Prostate gland (tissue), 2 donors: ENCODE measurements at regions not wholly inside any gene's neighbourhood (a gene's known extent, or its start where the extent isn't known, plus 50 kb on each side); places are given as distances from the start of the nearest gene placed in this dataset.

Experiments used
- DNase-seq: peaks from one replicate; pipeline ENCODE4 v3.0.0-alpha.2; 2019; ENCODE audit warnings: low spot score
- H3K27ac ChIP-seq, 2 donors: fragments of 200-600 bp; sonication (generic); 2 replicates each; pipeline ENCODE4 v1.5.1; 2017 to 2019
- H3K27me3 ChIP-seq: fragments of 200-600 bp; sonication (generic); replicated peaks from 2 replicates; pipeline ENCODE4 v1.5.1; 2019; ENCODE audit not compliant: insufficient read depth
- H3K36me3 ChIP-seq, 2 donors: fragments of 200-600 bp; sonication (generic); 1 replicate in 1 of 2; 2 replicates in 1 of 2; pipeline versions ENCODE4 v1.5.1 to v1.8.1; 2017 to 2019
- H3K4me1 ChIP-seq: fragments of 200-600 bp; sonication (generic); replicated peaks from 2 replicates; pipeline ENCODE4 v1.5.1; 2019
- H3K4me3 ChIP-seq, 2 donors: fragments of 200-600 bp; sonication (generic); 2 replicates each; pipeline ENCODE4 v1.5.1; 2017 to 2019
- H3K9me3 ChIP-seq: fragments of 200-600 bp; sonication (generic); 2 replicates; pipeline ENCODE4 v1.5.1; 2017
- CTCF ChIP-seq, 4 experiments: fragments of 200-600 bp in 2 of 4; fragments of 450-650 bp in 2 of 4; sonication (generic) in 2 of 4; IDR thresholded peaks; 1 replicate in 3 of 4; 2 replicates in 1 of 4; pipeline ENCODE4 v1.5.1; 2016 to 2019; ENCODE audit warnings: antibody characterized with exemption in 4 of 4, mild to moderate bottlenecking in 2 of 4, moderate library complexity in 2 of 4
- POLR2A ChIP-seq: fragments of 450-650 bp; IDR thresholded peaks from one replicate; pipeline ENCODE4 v1.6.1; 2016; ENCODE audit warnings: antibody characterized with exemption, mild to moderate bottlenecking
- POLR2AphosphoS5 ChIP-seq: sonication (generic); formaldehyde crosslinking; IDR thresholded peaks from one replicate; pipeline ENCODE4 v1.6.1; 2017; ENCODE audit warnings: antibody characterized with exemption
- WGBS: methylation state at CpG from one replicate; pipeline ENCODE4 v1.1.5; 2018; 5-methylcytosine and 5-hydroxymethylcytosine counted together
- intact Hi-C: fragments of 100-400 bp; cut with DNase I; formaldehyde crosslinking; loops from one replicate; pipeline ENCODE4 v1.14.2; 2022

GRCh38 chr10:94206176-94206575 lies 156.6 kb downstream of the NOC3L start:
- TF ChIP-seq POLR2AphosphoS5 (no peak), POLR2A (no peak), CTCF (IDR thresholded peaks at IDR 0.05) (no peak)
- H3K27me3 ChIP-seq, result no peaks in the 10 kb centered on the region
- no peak overlapping the region for H3K4me3 ChIP-seq
- H3K9me3 ChIP-seq, result no peaks in the 10 kb centered on the region
- H3K27ac ChIP-seq, result no peak overlapping the region
- no peak for DNase-seq
- no peaks in the 10 kb centered on the region for H3K4me1 ChIP-seq
- WGBS, result 91% methylated on average over 2 of the region's 2 CpGs
- H3K36me3 ChIP-seq, result no peaks in the 10 kb centered on the region
- intact Hi-C loops, result no loop called here

GRCh38 chr10:94208315-94208714 lies 154.4 kb downstream of the NOC3L start:
- no peaks in the 10 kb centered on the region for H3K27me3 ChIP-seq
- DNase-seq, result no peak
- TF ChIP-seq CTCF (IDR thresholded peaks at IDR 0.05) (no peak), POLR2A (no peak), POLR2AphosphoS5 (no peak)
- WGBS, result 88% methylated on average over 1 of the region's 1 CpG
- intact Hi-C loops, result no loop called here
- no peak overlapping the region for H3K27ac ChIP-seq
- H3K4me3 ChIP-seq, result no peak overlapping the region
- no peaks in the 10 kb centered on the region for H3K4me1 ChIP-seq
- no peaks in the 10 kb centered on the region for H3K9me3 ChIP-seq
- no peaks in the 10 kb centered on the region for H3K36me3 ChIP-seq

- H3K27me3 ChIP-seq, result no peaks in the 10 kb centered on the region
- WGBS, result 68% methylated on average over 5 of the region's 5 CpGs
- no peak for TF ChIP-seq POLR2A
- no peak for TF ChIP-seq POLR2AphosphoS5
- H3K4me3 ChIP-seq, result no peak overlapping the region
- no peaks in the 10 kb centered on the region for H3K9me3 ChIP-seq
- no peaks in the 10 kb centered on the region for H3K4me1 ChIP-seq
- DNase-seq, result no peak
- H3K27ac ChIP-seq, result no peak overlapping the region
- intact Hi-C loops, result no loop called here
- no peaks in the 10 kb centered on the region for H3K36me3 ChIP-seq
Observed at GRCh38 chr10:94210440-94211168, 152.1 kb downstream of the NOC3L start.

- Histone ChIP-seq H3K27ac (no peak overlapping the region), H3K36me3 (no peaks in the 10 kb centered on the region), H3K4me3 (no peak overlapping the region), H3K9me3 (no peaks in the 10 kb centered on the region), H3K4me1 (no peaks in the 10 kb centered on the region), H3K27me3 (no peaks in the 10 kb centered on the region)
- intact Hi-C loops, result no loop called here
- DNase-seq, result no peak
- TF ChIP-seq POLR2A, result no peak
- no peak for TF ChIP-seq CTCF (IDR thresholded peaks at IDR 0.05)
- no peak for TF ChIP-seq POLR2AphosphoS5
- 100% methylated on average over 1 of the region's 1 CpG for WGBS
Observed at GRCh38 chr10:94211169-94211510, 151.6 kb downstream of the NOC3L start.

- no peak overlapping the region for H3K4me3 ChIP-seq
- intact Hi-C loops, result no loop called here
- H3K27me3 ChIP-seq, result no peaks in the 10 kb centered on the region
- H3K27ac ChIP-seq, result no peak overlapping the region
- no peaks in the 10 kb centered on the region for H3K9me3 ChIP-seq
- TF ChIP-seq POLR2AphosphoS5, result no peak
- no peak for TF ChIP-seq CTCF (IDR thresholded peaks at IDR 0.05)
- TF ChIP-seq POLR2A, result no peak
- H3K36me3 ChIP-seq, result no peaks in the 10 kb centered on the region
- no peak for DNase-seq
- no peaks in the 10 kb centered on the region for H3K4me1 ChIP-seq
- 77% methylated on average over 2 of the region's 2 CpGs for WGBS
Observed at GRCh38 chr10:94213001-94213530, 149.7 kb downstream of the NOC3L start.
